ENCODE measurements at regions not wholly inside any gene's neighbourhood (a gene's known extent, or its start where the extent isn't known, plus 50 kb on each side); places are given as distances from the start of the nearest gene placed in this dataset.
"Not testable (repeated sequence)": the region's sequence is repeated elsewhere in the genome, so short reads cannot be mapped to it uniquely, and the experiment has no call there.

- no peaks in the 10 kb centered on the region for H3K27me3 Mint-ChIP-seq (ENCODE audit: unreplicated experiment)
- H3K9me3 Mint-ChIP-seq (ENCODE audit: unreplicated experiment) = peaks cover 4% of the 10 kb centered on the region
- no peaks in the 10 kb centered on the region for H3K4me1 Mint-ChIP-seq (ENCODE audit: unreplicated experiment)
- peaks cover 3% of the 10 kb centered on the region for H3K36me3 Mint-ChIP-seq (ENCODE audit: unreplicated experiment)
- no peak for DNase-seq (ENCODE audit: extremely low spot score, unreplicated experiment)
- no peak overlapping the region for H3K27ac Mint-ChIP-seq (ENCODE audit: unreplicated experiment)
- TF ChIP-seq CTCF (IDR thresholded peaks at IDR 0.05) = no peak
- no peak overlapping the region for H3K4me3 Mint-ChIP-seq (ENCODE audit: unreplicated experiment)
These were observed 1084.3 kb upstream of the GJE1 start for GRCh38 chr6:141048451-141048850.

GRCh38 chr6:141046496-141046895, 1086.2 kb upstream of the GJE1 start:
- H3K36me3 Mint-ChIP-seq (ENCODE audit: unreplicated experiment); DNase-seq (ENCODE audit: extremely low spot score, unreplicated experiment); H3K27ac Mint-ChIP-seq (ENCODE audit: unreplicated experiment); H3K4me3 Mint-ChIP-seq (ENCODE audit: unreplicated experiment); H3K4me1 Mint-ChIP-seq (ENCODE audit: unreplicated experiment); H3K9me3 Mint-ChIP-seq (ENCODE audit: unreplicated experiment); H3K27me3 Mint-ChIP-seq (ENCODE audit: unreplicated experiment): not testable (repeated sequence)

DNA sequence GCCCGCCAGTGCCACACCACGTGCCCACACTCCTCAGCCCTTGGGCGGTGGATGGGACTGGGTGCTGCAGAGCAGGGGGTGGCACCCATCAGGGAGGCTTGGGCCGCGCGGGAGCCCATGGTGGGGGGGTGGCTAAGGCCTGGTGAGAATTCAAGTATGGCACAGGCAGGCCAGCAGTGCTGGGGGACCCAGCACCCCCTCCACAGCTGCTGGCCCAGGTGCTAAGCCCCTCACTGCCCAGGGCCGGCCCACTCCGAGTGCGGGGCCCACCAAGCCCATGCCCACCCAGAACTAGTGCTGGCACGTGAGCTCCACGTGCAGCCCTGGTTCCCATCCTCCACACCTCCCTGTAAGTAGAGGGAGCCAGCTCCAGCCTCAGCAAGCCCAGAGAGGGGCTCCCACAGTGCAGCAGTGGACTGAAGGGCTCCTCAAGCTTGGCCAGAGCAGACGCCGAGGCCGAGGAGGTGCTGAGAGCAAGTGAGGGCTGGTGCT, 1091.1 kb upstream of the GJE1 start:
- peaks cover 1% of the 10 kb centered on the region for H3K36me3 Mint-ChIP-seq (ENCODE audit: unreplicated experiment)
- TF ChIP-seq CTCF (IDR thresholded peaks at IDR 0.05) = no peak
- DNase-seq (ENCODE audit: extremely low spot score, unreplicated experiment) = no peak

DNA sequence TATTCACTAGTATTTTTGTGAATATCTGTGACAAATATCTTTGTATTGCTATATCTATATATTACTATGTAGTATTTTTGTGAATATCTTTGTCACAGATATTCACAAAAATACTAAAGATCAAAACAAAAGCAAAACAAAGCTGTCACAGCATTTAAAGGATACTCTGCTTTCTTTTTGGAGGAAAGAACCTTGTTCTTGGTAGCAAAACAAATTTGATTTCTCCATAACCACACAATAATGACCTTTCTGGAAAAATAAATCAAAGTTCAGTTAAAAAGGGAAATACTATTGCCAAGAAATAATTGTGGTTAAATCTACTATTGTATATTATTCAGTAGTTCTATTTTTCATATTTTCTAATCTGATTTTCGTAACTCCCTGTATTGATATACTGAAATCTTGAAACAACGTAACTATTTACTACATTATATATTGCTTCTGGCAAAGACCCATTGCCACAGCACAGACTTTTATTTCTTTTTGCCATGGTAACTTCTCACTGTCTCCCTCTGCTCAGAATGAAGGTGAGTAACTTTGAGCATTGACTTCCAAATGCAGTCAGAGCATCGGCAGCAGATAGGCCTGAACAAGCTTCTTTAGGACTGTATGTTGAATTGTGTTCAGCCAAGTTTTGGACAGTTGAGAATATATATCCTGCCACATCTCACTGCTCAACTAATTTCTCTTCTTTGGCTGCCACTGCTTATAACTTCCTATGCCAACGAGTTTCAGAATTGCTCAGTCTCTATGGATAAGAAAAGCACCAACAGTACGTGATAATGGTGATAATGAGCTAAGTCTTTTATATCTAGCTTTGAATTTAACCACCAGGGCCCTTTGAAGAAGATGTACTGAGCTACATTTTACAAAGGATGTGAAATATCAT, 1097.2 kb upstream of the GJE1 start:
- no peak for DNase-seq (ENCODE audit: extremely low spot score, unreplicated experiment)
- no peak overlapping the region for H3K27ac Mint-ChIP-seq (ENCODE audit: unreplicated experiment)
- no peak for TF ChIP-seq CTCF (IDR thresholded peaks at IDR 0.05)

More for the DNA sequence above, 1091.1 kb upstream of the GJE1 start:
- Mint-ChIP-seq H3K27ac (ENCODE audit: unreplicated experiment) (no peak overlapping the region), H3K4me1 (ENCODE audit: unreplicated experiment) (no peaks in the 10 kb centered on the region), H3K27me3 (ENCODE audit: unreplicated experiment) (no peaks in the 10 kb centered on the region), H3K9me3 (ENCODE audit: unreplicated experiment) (peaks cover 4% of the 10 kb centered on the region), H3K4me3 (ENCODE audit: unreplicated experiment) (no peak overlapping the region)

DNA sequence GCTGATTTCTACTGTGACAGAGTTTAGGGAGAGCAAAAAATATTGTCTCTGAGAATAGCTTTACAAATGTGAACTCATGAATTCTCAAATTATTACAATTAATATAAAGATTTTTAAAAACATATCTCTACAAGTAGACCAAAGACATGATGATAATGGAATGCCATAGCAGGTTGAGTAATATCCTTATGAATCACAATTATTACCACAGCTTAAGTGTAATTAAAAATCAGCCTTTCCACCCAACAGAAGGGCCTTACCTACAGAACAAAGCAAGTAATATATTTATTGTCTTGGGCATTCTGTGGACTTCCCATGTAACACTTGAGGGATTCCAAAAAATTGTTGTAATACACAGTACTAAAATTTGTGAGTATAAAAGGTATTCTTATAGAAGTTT, 1099.6 kb upstream of the GJE1 start:
- Mint-ChIP-seq H3K4me3 (ENCODE audit: unreplicated experiment) (no peak overlapping the region), H3K27ac (ENCODE audit: unreplicated experiment) (no peak overlapping the region), H3K9me3 (ENCODE audit: unreplicated experiment) (no peaks in the 10 kb centered on the region), H3K4me1 (ENCODE audit: unreplicated experiment) (peaks cover 4% of the 10 kb centered on the region), H3K27me3 (ENCODE audit: unreplicated experiment) (no peaks in the 10 kb centered on the region), H3K36me3 (ENCODE audit: unreplicated experiment) (no peaks in the 10 kb centered on the region)
- no peak for DNase-seq (ENCODE audit: extremely low spot score, unreplicated experiment)
- TF ChIP-seq CTCF (IDR thresholded peaks at IDR 0.05) = no peak

More for the DNA sequence above, 1097.2 kb upstream of the GJE1 start:
- no peak overlapping the region for H3K4me3 Mint-ChIP-seq (ENCODE audit: unreplicated experiment)
- H3K36me3 Mint-ChIP-seq (ENCODE audit: unreplicated experiment) = no peaks in the 10 kb centered on the region
- no peaks in the 10 kb centered on the region for H3K9me3 Mint-ChIP-seq (ENCODE audit: unreplicated experiment)
- no peaks in the 10 kb centered on the region for H3K27me3 Mint-ChIP-seq (ENCODE audit: unreplicated experiment)
- peaks cover 4% of the 10 kb centered on the region for H3K4me1 Mint-ChIP-seq (ENCODE audit: unreplicated experiment)

Data from osteocyte (in vitro differentiated cells).